ENCODE measurements at regions not wholly inside any gene's neighbourhood (a gene's known extent, or its start where the extent isn't known, plus 50 kb on each side); places are given as distances from the start of the nearest gene placed in this dataset.

GRCh38 chr15:70266412-70267121 is 168.8 kb upstream of the TLE3 start:
- Histone ChIP-seq H4K91ac (replicated peaks; ENCODE audit: insufficient read length, low read length) (no peak overlapping the region), H3K9me3 (ENCODE audit: insufficient read depth in 2 of 2, low read depth in 1 of 2, low read length in 1 of 2) (no peaks in the 10 kb centered on the region), H3K9ac (replicated peaks in 1 of 4; ENCODE audit: extremely low read depth in 1 of 4, low read depth in 3 of 4, low read length in 3 of 4) (no peak overlapping the region), H3K14ac (ENCODE audit: insufficient read length) (no peak overlapping the region), H3K23me2 (ENCODE audit: low read depth, low read length) (no peaks in the 10 kb centered on the region), H2BK12ac (ENCODE audit: low read depth, low read length) (0 out of 2 replicates have a peak overlapping the region, but pooled peaks have one; percentile 17), H3K4ac (replicated peaks; ENCODE audit: insufficient read length, low read depth, low read length) (no peak overlapping the region), H3K4me3 (ENCODE audit: extremely low read depth in 1 of 4, insufficient read depth in 2 of 4, low read depth in 3 of 4, low read length in 4 of 4) (no peak overlapping the region), H3K4me2 (ENCODE audit: insufficient read depth in 1 of 2, low read depth in 2 of 2, low read length in 2 of 2) (no peak overlapping the region), H3K56ac (replicated peaks; ENCODE audit: insufficient read length, low read depth, low read length) (no peak overlapping the region), H2AK5ac (ENCODE audit: low read depth, low read length) (no peak overlapping the region), H2BK120ac (replicated peaks; ENCODE audit: low read depth, low read length) (no peak overlapping the region), H3K36me3 (ENCODE audit: control insufficient read depth in 2 of 4, insufficient read depth in 4 of 4, low read length in 3 of 4) (no peaks in the 10 kb centered on the region), H2AFZ (ENCODE audit: low read length) (no peak overlapping the region), H3K79me2 (ENCODE audit: control insufficient read depth in 1 of 2, insufficient read depth in 2 of 2, low read length in 2 of 2) (no peaks in the 10 kb centered on the region), H3K79me1 (ENCODE audit: low read depth, low read length) (no peaks in the 10 kb centered on the region), H3K4me1 (replicated peaks in 1 of 4; ENCODE audit: control insufficient read depth in 3 of 4, insufficient read depth in 4 of 4, low read length in 3 of 4) (peaks cover 0 to 6% (median 4%) of the 10 kb centered on the region in 4 experiments; a peak in 5 of 7 replicates), H3K23ac (ENCODE audit: insufficient read length) (no peak overlapping the region), H4K8ac (ENCODE audit: extremely low read depth, insufficient read depth, low read length) (peak overlapping the region; percentile 36; the same call in 1 of the 2 replicates), H2BK15ac (ENCODE audit: low read length) (no peak overlapping the region), H2BK20ac (ENCODE audit: low read length) (no peak overlapping the region), H3K27ac (ENCODE audit: low read depth, low read length) (no peak overlapping the region), H4K5ac (ENCODE audit: insufficient read length, low read depth, low read length) (no peak overlapping the region), H3K27me3 (replicated peaks in 1 of 4; ENCODE audit: control insufficient read depth in 3 of 4, extremely low read depth in 1 of 4, insufficient read depth in 3 of 4, low read length in 3 of 4) (no peaks in the 10 kb centered on the region), H3K18ac (ENCODE audit: extremely low read depth, low read length) (no peak overlapping the region; the same call in 1 of the 2 replicates), H2BK5ac (ENCODE audit: low read depth, low read length) (no peak overlapping the region; the same call in 1 of the 2 replicates), H4K20me1 (replicated peaks in 1 of 2; ENCODE audit: control insufficient read depth in 1 of 2, insufficient read depth in 2 of 2, low read length in 2 of 2) (no peaks in the 10 kb centered on the region)
- ChIA-PET CTCF (ENCODE audit: partially characterized antibody) (interaction anchor here (0.6 to 1.3 kb wide), 3 partner anchors 21 to 307 kb away, joined by 3 read pairs; no protein-coding TSS in a partner anchor), POLR2A (ENCODE audit: partially characterized antibody) (no interaction called here)
- 93% methylated on average over 20 of the region's 24 CpGs; no CpG with 5 or more reads in 1 of the 2 experiments for WGBS, 2 experiments (ENCODE audit: extremely low coverage in 1 of 2, insufficient coverage in 1 of 2, insufficient read length in 1 of 2, insufficient replicate concordance in 2 of 2, low coverage in 1 of 2, low lambda C conversion rate in 2 of 2, missing lambda C conversion rate in 1 of 2)
- TF ChIP-seq KDM5A (IDR thresholded peaks at IDR 0.05; ENCODE audit: low read length) (no peak), CHD2 (IDR thresholded peaks at IDR 0.05; ENCODE audit: low read length) (no peak), SRF (IDR thresholded peaks at IDR 0.05; ENCODE audit: low read depth, low read length) (no peak), YY1 (IDR thresholded peaks at IDR 0.05; ENCODE audit: low read depth, low read length) (no peak), TAF7 (optimal IDR thresholded peaks at IDR 0.05; ENCODE audit: borderline replicate concordance, low read depth, low read length) (no peak), SP4 (IDR thresholded peaks at IDR 0.05; ENCODE audit: low read length) (no peak), EGR1 (IDR thresholded peaks at IDR 0.05; ENCODE audit: borderline replicate concordance, low read depth, low read length) (no peak), CHD1 (IDR thresholded peaks at IDR 0.05; ENCODE audit: low read depth, low read length) (no peak), NANOG (IDR thresholded peaks at IDR 0.05; ENCODE audit: insufficient read depth, low read depth, low read length, poor library complexity, severe bottlenecking) (no peak), JUN (IDR thresholded peaks at IDR 0.05; ENCODE audit: low read depth, low read length) (no peak), EZH2 (IDR thresholded peaks at IDR 0.05; ENCODE audit: low read depth, low read length, severe bottlenecking) (no peak)
- FAIRE-seq (no peak), DNase-seq (ENCODE audit: low read depth in 1 of 2, low spot score in 2 of 2) (no peak)

All from H1 (cell line).